Ureter (tissue), 1 donor: ENCODE measurements at regions not wholly inside any gene's neighbourhood (a gene's known extent, or its start where the extent isn't known, plus 50 kb on each side); places are given as distances from the start of the nearest gene placed in this dataset.
"Not testable (repeated sequence)": the region's sequence is repeated elsewhere in the genome, so short reads cannot be mapped to it uniquely, and the experiment has no call there.

Experiments used
- DNase-seq: peaks from one replicate; pipeline ENCODE4 v3.0.0-alpha.2; 2020; ENCODE audit warnings: low spot score
- donor health status: DM: yes; HTN: yes; CAD: no.

- no peak for DNase-seq
Measured at GRCh38 chr11:37177721-37178120, 579.7 kb upstream of the RAG2 start.

GRCh38 chr11:37171451-37171850, 573.4 kb upstream of the RAG2 start:
- DNase-seq = no peak

DNA sequence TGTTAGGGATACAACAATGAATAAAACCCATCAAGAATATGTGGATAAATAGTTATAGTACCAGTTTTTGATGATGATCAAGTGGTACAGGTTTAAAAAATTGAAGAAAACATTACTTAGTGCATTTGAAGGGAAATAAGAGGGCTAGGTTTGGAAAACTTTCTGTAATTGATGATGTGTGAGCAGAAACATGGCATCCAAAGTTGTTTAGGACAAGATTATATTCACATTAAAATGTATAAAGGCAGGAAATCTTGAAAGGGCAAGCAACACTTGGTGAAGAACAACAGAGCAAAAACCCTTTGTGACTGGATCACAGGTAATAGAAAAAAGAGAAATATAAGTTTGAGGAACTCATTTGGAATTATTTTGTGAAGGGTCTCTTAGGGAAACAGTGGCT, 572.3 kb upstream of the RAG2 start:
- DNase-seq = no peak

DNA sequence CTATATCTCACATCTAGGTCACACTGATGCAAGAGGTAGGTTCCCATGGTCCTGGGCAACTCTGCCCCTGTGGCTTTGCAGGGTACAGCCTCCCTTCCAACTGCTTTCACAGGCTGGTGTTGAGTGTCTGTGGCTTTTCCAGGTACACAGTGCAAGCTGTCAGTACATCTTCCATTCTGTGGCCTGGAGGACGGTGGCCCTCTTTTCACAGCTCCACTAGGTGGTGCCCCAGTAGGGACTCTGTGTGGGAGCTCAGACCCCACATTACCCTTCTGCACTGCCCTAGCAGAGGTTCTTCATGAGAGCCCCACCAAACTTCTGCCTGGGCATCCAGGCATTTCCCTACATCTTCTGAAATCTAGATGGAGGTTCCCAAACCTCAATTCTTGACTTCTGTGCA, 547.4 kb upstream of the RAG2 start:
- not testable (repeated sequence) for DNase-seq

- DNase-seq = no peak
Measured at GRCh38 chr11:37142591-37142990, 544.6 kb upstream of the RAG2 start.

- no peak for DNase-seq
Measured at GRCh38 chr11:37141707-37142106, 543.7 kb upstream of the RAG2 start.

DNA sequence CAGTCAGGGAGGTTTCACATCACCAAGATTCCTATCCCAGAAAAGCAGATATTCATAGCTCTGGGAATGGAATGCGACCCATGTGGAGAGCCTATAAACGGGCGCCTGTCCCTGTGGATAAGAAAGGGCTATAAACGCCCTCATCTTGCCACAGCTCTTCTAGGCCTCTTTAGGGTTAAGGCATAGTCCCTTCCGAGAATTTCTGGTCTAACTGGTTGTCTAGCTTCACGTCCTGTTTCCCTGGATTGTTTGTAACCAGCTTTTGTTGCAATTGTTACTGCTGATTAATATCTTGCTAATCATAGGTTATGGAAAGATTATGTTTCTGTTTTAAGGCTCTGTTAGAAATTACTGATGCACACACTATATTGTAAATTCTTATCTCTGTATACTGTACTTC, 537.6 kb upstream of the RAG2 start:
- not testable (repeated sequence) for DNase-seq

- no peak for DNase-seq
Measured at GRCh38 chr11:37134637-37135036, 536.6 kb upstream of the RAG2 start.

DNA sequence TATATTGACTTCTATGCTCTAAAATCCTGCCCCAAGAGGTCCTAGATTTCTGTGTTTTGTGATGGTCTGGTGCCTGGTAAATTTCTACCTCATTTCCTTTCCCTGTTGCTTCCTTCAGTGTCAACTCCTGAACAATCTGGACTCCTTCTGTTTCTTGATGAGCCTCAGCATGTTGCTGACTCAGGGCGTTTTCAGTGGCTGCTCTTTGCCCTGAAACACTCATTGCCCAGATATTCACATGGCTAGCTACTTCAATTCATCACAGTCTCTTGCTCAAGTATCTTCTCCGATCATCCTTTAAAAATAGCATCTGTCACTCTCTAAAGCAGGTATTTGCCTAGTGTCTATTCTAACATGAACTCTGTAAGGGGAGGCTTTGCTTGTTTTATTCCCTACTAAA, 526.3 kb upstream of the RAG2 start:
- DNase-seq = no peak

DNA sequence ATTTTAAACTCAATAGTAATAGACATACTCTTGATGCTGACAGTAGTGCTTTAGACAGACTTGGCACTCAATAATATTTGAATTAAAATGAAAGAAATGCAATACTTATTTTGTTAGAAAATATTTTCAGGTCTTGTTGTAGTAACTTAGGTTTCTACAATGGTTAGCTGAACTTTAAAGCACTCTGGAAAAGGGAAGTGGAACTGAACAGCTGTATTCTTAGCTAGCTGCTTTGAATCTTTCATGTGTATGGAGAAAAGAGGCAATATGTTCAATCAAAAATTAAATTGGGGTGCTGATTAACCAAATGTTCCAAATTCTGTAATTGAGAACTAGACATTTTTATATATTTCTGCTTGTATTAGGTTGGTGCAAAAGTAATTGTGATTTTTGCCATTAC, 517.9 kb upstream of the RAG2 start:
- DNase-seq = no peak

- DNase-seq = no peak
Measured at GRCh38 chr11:37110385-37110784, 512.3 kb upstream of the RAG2 start.

DNA sequence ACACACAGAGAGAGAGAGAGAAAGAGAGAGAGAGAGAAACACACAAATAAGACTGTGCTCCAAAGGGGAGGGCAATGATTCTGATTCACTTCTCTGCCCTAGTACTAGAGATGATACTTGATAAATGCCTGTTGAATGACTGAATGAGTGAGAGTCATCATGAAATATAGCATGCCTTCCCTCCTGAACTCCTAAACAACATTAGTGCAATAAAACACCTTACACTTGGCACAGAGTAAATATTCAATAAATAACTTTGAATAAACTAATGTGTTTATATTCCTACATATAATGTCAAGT, 511.2 kb upstream of the RAG2 start:
- DNase-seq = no peak

DNA sequence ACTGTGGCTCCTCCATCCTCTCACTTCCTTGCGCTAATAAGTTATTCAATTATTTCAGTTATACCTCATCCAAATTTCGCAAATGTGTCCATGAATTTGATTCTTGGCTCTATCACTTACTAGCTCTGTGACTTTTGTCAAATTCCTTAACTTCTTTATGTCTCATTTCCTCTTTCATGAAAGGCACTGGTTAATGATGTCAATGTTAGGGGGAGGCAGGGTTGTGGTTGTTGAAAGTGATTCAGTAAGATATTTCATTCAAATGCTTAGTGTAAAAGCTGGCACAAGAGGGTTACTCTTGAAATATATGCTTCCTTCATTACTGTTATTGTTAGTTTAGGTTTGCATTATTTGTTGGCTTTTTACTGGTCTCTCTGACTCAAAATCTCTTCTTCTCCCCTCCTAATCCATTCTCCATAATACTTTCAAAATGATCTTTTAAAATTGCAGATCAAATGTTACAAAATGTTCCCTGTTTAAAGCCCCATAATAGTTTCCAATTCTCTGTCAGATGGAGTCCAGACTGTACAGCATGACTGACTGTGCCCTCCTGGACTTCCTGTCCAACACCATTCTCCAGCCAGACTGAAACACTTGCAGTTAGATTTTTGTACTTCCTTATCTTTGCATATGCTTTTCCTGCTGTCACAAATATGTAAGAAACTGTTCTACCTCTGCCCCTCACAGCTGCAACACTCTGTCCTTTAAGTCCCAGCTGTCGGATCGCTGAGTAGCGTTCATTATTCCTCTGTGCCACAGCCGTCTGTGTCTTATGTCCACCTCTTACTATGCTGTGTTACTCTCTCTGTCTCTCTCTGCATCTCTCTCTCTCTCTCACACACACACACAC, 510.6 kb upstream of the RAG2 start:
- no peak for DNase-seq

DNA sequence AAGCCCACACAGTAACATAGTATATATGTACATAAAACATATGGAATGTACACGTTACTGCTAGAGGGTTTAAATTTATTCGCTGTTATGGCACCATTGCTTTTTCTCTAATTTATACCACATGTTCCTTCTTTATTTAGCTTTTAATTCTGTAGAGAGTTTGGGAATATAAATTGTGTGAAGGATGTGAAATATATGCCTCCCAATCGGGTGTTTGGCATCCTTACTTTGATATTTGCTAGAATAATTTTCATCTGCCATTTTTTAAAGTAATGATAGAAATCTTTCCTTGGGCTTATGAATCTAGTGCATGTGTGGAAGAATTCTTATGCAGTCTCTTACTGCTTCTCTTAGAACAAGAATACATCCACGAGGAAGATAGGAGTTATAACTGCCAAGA, 509.8 kb upstream of the RAG2 start:
- no peak for DNase-seq

DNA sequence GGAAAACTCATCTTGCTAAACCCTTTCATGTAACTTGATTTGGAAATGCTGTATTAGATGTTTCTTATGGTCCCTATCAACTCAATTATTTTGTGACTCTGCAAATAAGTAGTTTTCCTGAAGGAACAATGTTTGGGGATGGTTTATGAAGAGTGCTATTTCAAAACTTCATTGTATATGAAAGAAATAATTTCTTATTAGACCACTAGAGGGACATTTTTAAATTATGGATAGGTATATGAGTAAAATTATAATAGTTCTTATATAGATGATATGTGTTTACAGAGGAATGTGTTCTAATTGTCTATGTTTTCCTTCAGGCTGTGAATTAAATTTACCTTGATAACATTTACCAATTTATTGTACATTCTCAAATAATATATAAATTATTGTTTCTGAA, 509.4 kb upstream of the RAG2 start:
- DNase-seq = no peak

DNA sequence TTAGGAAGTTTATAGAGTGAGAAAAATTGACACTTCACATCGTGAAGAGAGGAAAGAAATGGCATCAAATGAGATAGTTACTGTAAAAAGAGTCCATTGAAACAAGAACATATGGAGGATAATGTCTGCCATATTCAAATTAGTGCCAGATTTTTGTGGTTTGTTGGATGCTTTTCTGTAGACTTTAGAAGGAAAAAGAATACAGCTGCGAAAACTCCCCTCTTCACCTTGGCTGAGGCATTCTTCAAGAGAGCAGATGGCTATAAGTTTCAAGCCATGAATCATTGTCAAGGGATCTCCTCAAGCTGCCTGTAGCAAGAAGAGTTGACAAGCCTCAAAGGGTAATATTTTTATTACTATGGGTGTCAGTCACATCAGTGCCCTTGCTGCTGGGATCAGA, 507.4 kb upstream of the RAG2 start:
- no peak for DNase-seq

- DNase-seq = no peak
Measured at GRCh38 chr11:37104380-37104779, 506.3 kb upstream of the RAG2 start.

- no peak for DNase-seq
Measured at GRCh38 chr11:37100008-37100407, 502.0 kb upstream of the RAG2 start.

- DNase-seq = no peak
Measured at GRCh38 chr11:37092487-37092886, 494.5 kb upstream of the RAG2 start.

- no peak for DNase-seq
Measured at GRCh38 chr11:37089439-37089838, 491.4 kb upstream of the RAG2 start.

DNA sequence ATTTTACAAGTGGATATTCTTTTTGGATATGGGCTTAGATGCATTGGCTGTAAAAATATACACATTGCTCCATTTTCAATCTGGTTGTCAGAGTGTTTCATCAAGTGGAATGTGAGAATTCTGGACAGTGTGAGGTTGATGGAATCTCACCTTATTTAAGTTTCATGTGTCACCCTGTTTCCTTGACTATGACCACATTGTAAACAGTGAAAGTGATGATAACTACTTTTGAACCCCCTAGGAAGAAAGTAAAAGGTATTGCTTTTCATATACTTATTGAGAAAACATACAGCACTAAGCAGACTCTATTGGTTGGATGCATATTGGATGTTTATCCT, 490.5 kb upstream of the RAG2 start:
- no peak for DNase-seq

DNA sequence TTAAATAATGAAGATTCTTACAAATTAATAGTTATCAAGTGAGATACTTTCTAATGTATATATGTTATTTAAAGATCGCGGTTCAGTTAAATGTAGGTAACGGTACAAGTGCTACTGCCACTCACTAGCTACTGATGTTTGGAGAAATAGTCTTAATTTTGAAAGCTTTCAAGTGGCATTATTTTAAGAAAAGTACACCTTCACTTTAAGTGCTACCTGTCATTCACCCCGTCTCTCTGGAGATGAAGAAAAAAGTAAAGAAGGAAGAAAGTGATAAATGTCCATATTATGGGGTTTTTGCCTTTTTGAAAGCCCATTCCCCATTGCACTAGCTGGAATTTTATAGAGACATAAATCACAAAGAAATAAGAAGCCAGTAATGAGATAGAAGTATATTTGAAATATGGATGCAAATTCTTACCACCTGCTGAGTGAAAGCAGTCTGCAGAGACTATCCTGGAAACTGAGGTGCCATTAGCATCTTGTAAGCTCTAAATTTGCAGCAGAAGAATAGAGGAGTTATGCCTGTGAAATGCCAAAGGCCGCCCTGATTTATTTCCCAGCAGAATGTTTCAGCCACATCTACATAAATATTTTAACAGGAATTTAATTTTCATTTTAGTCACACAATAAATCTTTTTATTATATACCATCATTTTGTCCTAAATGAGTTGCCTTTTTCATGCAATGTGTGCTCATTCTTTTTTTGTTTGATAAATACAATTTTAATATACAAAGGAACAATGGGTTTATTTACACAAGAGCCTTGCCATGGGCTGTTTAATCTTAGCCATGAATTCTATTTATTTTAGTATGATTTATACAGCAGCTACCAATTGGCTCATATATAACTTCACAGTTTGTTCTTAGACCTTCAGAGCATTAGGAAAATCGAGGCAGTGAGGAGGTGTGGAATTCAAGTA, 489.9 kb upstream of the RAG2 start:
- DNase-seq = no peak

- no peak for DNase-seq
Measured at GRCh38 chr11:37078521-37078920, 480.5 kb upstream of the RAG2 start.
